HCT116 (cell line): ENCODE measurements at regions not wholly inside any gene's neighbourhood (a gene's known extent, or its start where the extent isn't known, plus 50 kb on each side); places are given as distances from the start of the nearest gene placed in this dataset.

Source experiments
- ATAC-seq: fragments of 200-7000 bp; cut with Tn5 transposase; 2 replicates; pipeline ENCODE4 v1.9.1; 2020; ENCODE audit warnings: mild to moderate bottlenecking, moderate library complexity
- BruUV-seq: library from RNA; stranded (reverse); fragments of 400-500 nt; replicated peaks from 2 replicates; lab custom pipeline; 2021; lab: Mats Ljungman, UMichigan
- CTCF ChIA-PET: fragments of 300-600 bp; sonication (Branson Sonifier 250); formaldehyde crosslinking; loops from one replicate; lab custom pipeline; 2021; ENCODE audit warnings: antibody characterized with exemption; lab: Charles Lee
- POLR2A ChIA-PET: fragments of 300-600, 350-600 bp; sonication (Branson Sonifier 250); formaldehyde crosslinking; loops from one replicate; lab custom pipeline; 2021; ENCODE audit warnings: antibody characterized with exemption; lab: Charles Lee
- RAD21 ChIA-PET, 2 experiments: fragments of 300-600 bp; sonication (Branson Sonifier 250); formaldehyde crosslinking; loops; one replicate each; lab custom pipeline; 2023; ENCODE audit warnings: low total read pairs in 2 of 2; ENCODE audit not compliant: uncharacterized antibody in 2 of 2, unreplicated experiment in 2 of 2, low non-redundant PET in 1 of 2; lab: Charles Lee
- DNase-seq: peaks from one replicate; pipeline ENCODE4 v3.0.0-alpha.2; 2010; ENCODE audit warnings: low read depth, low spot score
- H2AFZ ChIP-seq: fragments of 200-600 bp; shearing (Covaris generic), sonication (generic); 2 replicates; pipeline ENCODE4 v1.6.1; 2017; ENCODE audit warnings: low read depth, mixed run types, mixed read lengths, antibody characterized with exemption, low read length; ENCODE audit not compliant: poor library complexity, severe bottlenecking
- H3K27ac ChIP-seq: 2 replicates; pipeline ENCODE4 v1.5.1; 2012; ENCODE audit warnings: low read depth, low read length
- H3K27me3 ChIP-seq: fragments of 200-600 bp; sonication (generic); 2 replicates; pipeline ENCODE4 v1.6.1; 2016; ENCODE audit warnings: mixed run types, low read length, mixed read lengths; ENCODE audit not compliant: insufficient read depth
- H3K36me3 ChIP-seq, 2 experiments: fragments of 200-500 bp in 1 of 2; fragments of 200-600 bp in 1 of 2; sonication (Bioruptor generic) in 1 of 2; sonication (generic) in 1 of 2; 2 replicates each; pipeline versions ENCODE4 v1.5.1 to v1.6.1; 2014 to 2016; ENCODE audit warnings: low read length in 2 of 2, inconsistent platforms in 1 of 2, mixed read lengths in 1 of 2, mixed run types in 1 of 2; ENCODE audit not compliant: insufficient read depth in 2 of 2, control insufficient read depth in 1 of 2
- H3K4me1 ChIP-seq, 2 experiments: fragments of 200-600 bp in 1 of 2; sonication (generic) in 1 of 2; 2 replicates each; pipeline versions ENCODE4 v1.5.1 to v1.6.1; 2012 to 2017; ENCODE audit warnings: low read length in 2 of 2, inconsistent platforms in 1 of 2, mild to moderate bottlenecking in 1 of 2, mixed read lengths in 1 of 2, mixed run types in 1 of 2, moderate library complexity in 1 of 2; ENCODE audit not compliant: insufficient read depth in 2 of 2, control insufficient read depth in 1 of 2
- H3K4me2 ChIP-seq: fragments of 200-600 bp; sonication (generic); 2 replicates; pipeline ENCODE4 v1.6.1; 2017; ENCODE audit warnings: mixed run types, low read length, mixed read lengths
- H3K4me3 ChIP-seq, 2 experiments: fragments of 200-600 bp in 1 of 2; sonication (generic) in 1 of 2; replicated peaks in 1 of 2; 2 replicates each; pipeline ENCODE4 v1.5.1; 2011 to 2016; ENCODE audit warnings: low read length in 2 of 2, control low read depth in 1 of 2, low read depth in 1 of 2, mild to moderate bottlenecking in 1 of 2, mixed read lengths in 1 of 2, mixed run types in 1 of 2
- H3K79me2 ChIP-seq: fragments of 200-600 bp; sonication (generic); 2 replicates; pipeline ENCODE4 v1.6.1; 2017; ENCODE audit warnings: mild to moderate bottlenecking, mixed run types, low read length, moderate library complexity, mixed read lengths; ENCODE audit not compliant: insufficient read depth
- H3K9ac ChIP-seq: fragments of 200-600 bp; sonication (generic); 2 replicates; pipeline ENCODE4 v1.6.1; 2016; ENCODE audit warnings: low read length, mixed read lengths
- H3K9me2 ChIP-seq: fragments of 200-600 bp; sonication (generic), shearing (Covaris generic); 2 replicates; pipeline ENCODE4 v1.6.1; 2017; ENCODE audit warnings: mixed run types, mild to moderate bottlenecking, moderate library complexity; ENCODE audit not compliant: insufficient read depth
- H3K9me3 ChIP-seq, 2 experiments: fragments of 200-500 bp in 1 of 2; fragments of 200-600 bp in 1 of 2; sonication (Bioruptor generic) in 1 of 2; sonication (generic) in 1 of 2; 2 replicates each; pipeline ENCODE4 v1.6.1; 2014 to 2017; ENCODE audit warnings: low read length in 2 of 2, mixed read lengths in 2 of 2, inconsistent platforms in 1 of 2, low read depth in 1 of 2, mild to moderate bottlenecking in 1 of 2, mixed run types in 1 of 2, moderate library complexity in 1 of 2; ENCODE audit not compliant: control insufficient read depth in 1 of 2, insufficient read depth in 1 of 2
- H4K20me1 ChIP-seq: fragments of 200-600 bp; sonication (generic), shearing (Covaris generic); 2 replicates; pipeline ENCODE4 v1.6.1; 2017; ENCODE audit warnings: mixed run types, mild to moderate bottlenecking, moderate library complexity; ENCODE audit not compliant: insufficient read depth
- CBX3 ChIP-seq: IDR thresholded peaks from 2 replicates; pipeline ENCODE4 v1.6.1; 2012; ENCODE audit warnings: low read depth
- CEBPB ChIP-seq: IDR thresholded peaks from 2 replicates; pipeline ENCODE4 v1.6.1; 2012; ENCODE audit warnings: low read depth
- EGR1 ChIP-seq: IDR thresholded peaks from 2 replicates; pipeline ENCODE4 v1.6.1; 2012; ENCODE audit warnings: low read depth
- ELF1 ChIP-seq: IDR thresholded peaks from 2 replicates; pipeline ENCODE4 v1.6.1; 2012; ENCODE audit warnings: low read depth, borderline replicate concordance
- EZH2 ChIP-seq: fragments of 200-600 bp; sonication (generic); IDR thresholded peaks from 2 replicates; pipeline ENCODE4 v1.6.1; 2017; ENCODE audit warnings: antibody characterized with exemption, mixed run types
- EZH2phosphoT487 ChIP-seq: fragments of 200-600 bp; IDR thresholded peaks from 2 replicates; pipeline ENCODE4 v1.6.1; 2018; ENCODE audit warnings: antibody characterized with exemption, borderline replicate concordance
- FOSL1 ChIP-seq: IDR thresholded peaks from 2 replicates; pipeline ENCODE4 v1.6.1; 2012; ENCODE audit warnings: low read depth
- POLR2A ChIP-seq: IDR thresholded peaks from 2 replicates; pipeline ENCODE4 v1.7.0; 2011; ENCODE audit warnings: borderline replicate concordance; ENCODE audit not compliant: insufficient read depth, insufficient read length; ENCODE audit errors: extremely low read depth
- RAD21 ChIP-seq: IDR thresholded peaks from 2 replicates; pipeline ENCODE4 v1.6.1; 2012; ENCODE audit warnings: low read depth, mild to moderate bottlenecking
- REST ChIP-seq: IDR thresholded peaks from 2 replicates; pipeline ENCODE4 v1.6.1; 2012; ENCODE audit warnings: low read depth
- SP1 ChIP-seq: IDR thresholded peaks from 2 replicates; pipeline ENCODE4 v1.6.1; 2012; ENCODE audit warnings: low read depth
- SRF ChIP-seq: IDR thresholded peaks from 2 replicates; pipeline ENCODE4 v1.6.1; 2012; ENCODE audit warnings: low read depth
- TCF7L2 ChIP-seq: IDR thresholded peaks from 2 replicates; pipeline ENCODE4 v1.7.0; 2011; ENCODE audit warnings: borderline replicate concordance, inconsistent platforms; ENCODE audit not compliant: insufficient read depth, insufficient read length; ENCODE audit errors: extremely low read depth
- YY1 ChIP-seq: IDR thresholded peaks from 2 replicates; pipeline ENCODE4 v1.6.1; 2011; ENCODE audit warnings: low read length, low read depth, moderate library complexity, mild to moderate bottlenecking; ENCODE audit not compliant: insufficient replicate concordance; ENCODE audit errors: extremely low read depth
- ZFX ChIP-seq: fragments of 450-650 bp; IDR thresholded peaks from 2 replicates; pipeline ENCODE4 v1.6.1; 2017
- ZNF274 ChIP-seq: fragments of 200-500 bp; sonication (Bioruptor generic); IDR thresholded peaks from 2 replicates; pipeline ENCODE4 v1.6.1; 2014; ENCODE audit warnings: mild to moderate bottlenecking, low read depth, low read length, inconsistent platforms
- intact Hi-C: fragments of 100-400 bp; cut with micrococcal nuclease; formaldehyde crosslinking; loops from 2 replicates; pipeline ENCODE4 v1.10.0; 2022
- TF ChIP-seq, protein P1 (sequence below): IDR thresholded peaks from 2 replicates; pipeline ENCODE4 v1.6.1; 2012
- TF ChIP-seq, protein P2 (sequence below): IDR thresholded peaks from 2 replicates; pipeline ENCODE4 v1.6.1; 2012
- TF ChIP-seq, protein P3 (sequence below), 3 experiments: fragments of 200-600 bp in 1 of 3; sonication (generic) in 1 of 3; IDR thresholded peaks in 2 of 3; conservative IDR thresholded peaks in 1 of 3; 2 replicates each; pipeline ENCODE4 v1.5.1; 2012 to 2017; ENCODE audit warnings: low read depth in 2 of 3, low read length in 2 of 3, antibody characterized with exemption in 1 of 3, borderline replicate concordance in 1 of 3, control low read depth in 1 of 3, mild to moderate bottlenecking in 1 of 3, mixed read lengths in 1 of 3, mixed run types in 1 of 3, moderate library complexity in 1 of 3; ENCODE audit not compliant: insufficient read depth in 1 of 3

DNA sequence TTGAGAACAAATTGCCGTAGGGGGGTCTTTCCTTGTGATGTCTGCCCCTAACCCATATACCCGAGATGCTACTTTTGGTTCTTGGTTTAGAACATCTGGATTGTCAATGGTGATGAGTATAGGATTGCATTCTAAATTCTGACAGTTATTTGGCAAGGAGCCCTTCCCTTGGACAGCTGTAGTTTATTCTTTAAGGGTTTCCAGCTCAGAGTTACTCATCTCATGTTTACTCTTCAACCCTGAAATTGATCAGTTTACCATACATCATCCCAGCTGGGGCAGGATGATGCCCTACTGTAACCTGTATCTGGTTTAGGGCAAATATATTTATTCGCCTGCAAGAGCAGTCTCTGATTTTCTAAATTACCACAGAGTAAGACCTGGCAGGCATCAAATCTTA lies 85.7 kb upstream of the XCR1 start:
- no peak overlapping the region for H3K4me3 ChIP-seq
- H3K27me3 ChIP-seq, result no peaks in the 10 kb centered on the region
- ChIA-PET POLR2A (no interaction called here), CTCF (no interaction called here), RAD21 (no interaction called here)
- no peaks in the 10 kb centered on the region for H3K9me3 ChIP-seq
- no peak overlapping the region for H3K4me2 ChIP-seq
- H2AFZ ChIP-seq, result no peak overlapping the region
- peaks cover 18 to 33% of the 10 kb centered on the region in 2 experiments for H3K4me1 ChIP-seq
- TF ChIP-seq TCF7L2 (no peak), CBX3 (no peak), POLR2A (no peak), YY1 (no peak), SP1 (no peak), RAD21 (no peak), REST (no peak), EZH2 (no peak), ELF1 (no peak), ZFX (no peak), EGR1 (no peak), FOSL1 (no peak), CEBPB (no peak), SRF (no peak), EZH2phosphoT487 (no peak), ZNF274 (no peak)
- TF ChIP-seq, protein P1, sequence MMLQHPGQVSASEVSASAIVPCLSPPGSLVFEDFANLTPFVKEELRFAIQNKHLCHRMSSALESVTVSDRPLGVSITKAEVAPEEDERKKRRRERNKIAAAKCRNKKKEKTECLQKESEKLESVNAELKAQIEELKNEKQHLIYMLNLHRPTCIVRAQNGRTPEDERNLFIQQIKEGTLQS, result no peak
- TF ChIP-seq, protein P2, sequence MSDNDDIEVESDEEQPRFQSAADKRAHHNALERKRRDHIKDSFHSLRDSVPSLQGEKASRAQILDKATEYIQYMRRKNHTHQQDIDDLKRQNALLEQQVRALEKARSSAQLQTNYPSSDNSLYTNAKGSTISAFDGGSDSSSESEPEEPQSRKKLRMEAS, result no peak
- TF ChIP-seq, protein P3, sequence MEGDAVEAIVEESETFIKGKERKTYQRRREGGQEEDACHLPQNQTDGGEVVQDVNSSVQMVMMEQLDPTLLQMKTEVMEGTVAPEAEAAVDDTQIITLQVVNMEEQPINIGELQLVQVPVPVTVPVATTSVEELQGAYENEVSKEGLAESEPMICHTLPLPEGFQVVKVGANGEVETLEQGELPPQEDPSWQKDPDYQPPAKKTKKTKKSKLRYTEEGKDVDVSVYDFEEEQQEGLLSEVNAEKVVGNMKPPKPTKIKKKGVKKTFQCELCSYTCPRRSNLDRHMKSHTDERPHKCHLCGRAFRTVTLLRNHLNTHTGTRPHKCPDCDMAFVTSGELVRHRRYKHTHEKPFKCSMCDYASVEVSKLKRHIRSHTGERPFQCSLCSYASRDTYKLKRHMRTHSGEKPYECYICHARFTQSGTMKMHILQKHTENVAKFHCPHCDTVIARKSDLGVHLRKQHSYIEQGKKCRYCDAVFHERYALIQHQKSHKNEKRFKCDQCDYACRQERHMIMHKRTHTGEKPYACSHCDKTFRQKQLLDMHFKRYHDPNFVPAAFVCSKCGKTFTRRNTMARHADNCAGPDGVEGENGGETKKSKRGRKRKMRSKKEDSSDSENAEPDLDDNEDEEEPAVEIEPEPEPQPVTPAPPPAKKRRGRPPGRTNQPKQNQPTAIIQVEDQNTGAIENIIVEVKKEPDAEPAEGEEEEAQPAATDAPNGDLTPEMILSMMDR (IDR thresholded peaks at IDR 0.05 in 2 of 3, conservative IDR thresholded peaks at IDR 0.05 in 1 of 3; ENCODE audit: borderline replicate concordance in 1 of 3, insufficient read depth in 1 of 3, low read depth in 2 of 3, low read length in 2 of 3), result no peak
- no peak for DNase-seq
- H3K27ac ChIP-seq, result no peak overlapping the region
- no peaks in the 10 kb centered on the region for H3K36me3 ChIP-seq
- no TSS peak for BruUV-seq
- H3K79me2 ChIP-seq, result no peaks in the 10 kb centered on the region
- no peak for ATAC-seq
- intact Hi-C loops, result no loop called here
- H3K9me2 ChIP-seq, result no peaks in the 10 kb centered on the region
- no peak overlapping the region for H3K9ac ChIP-seq
- H4K20me1 ChIP-seq, result no peaks in the 10 kb centered on the region
